Testis (tissue), 2 donors: ENCODE measurements at regions not wholly inside any gene's neighbourhood (a gene's known extent, or its start where the extent isn't known, plus 50 kb on each side); places are given as distances from the start of the nearest gene placed in this dataset.

Experiments used
- CTCF ChIP-seq, 3 experiments: fragments of 450-650 bp in 2 of 3; fragments of 200-600 bp in 1 of 3; sonication (generic) in 1 of 3; IDR thresholded peaks; one replicate each; pipeline ENCODE4 v1.5.1; 2016 to 2019; ENCODE audit warnings: antibody characterized with exemption in 3 of 3, mild to moderate bottlenecking in 2 of 3, moderate library complexity in 1 of 3
- POLR2A ChIP-seq: fragments of 450-650 bp; IDR thresholded peaks from one replicate; pipeline ENCODE4 v1.6.1; 2017; ENCODE audit warnings: antibody characterized with exemption, mild to moderate bottlenecking, moderate library complexity

GRCh38 chr16:49024896-49025295 is 256.7 kb downstream of the CBLN1 start:
- TF ChIP-seq POLR2A, result no peak
- no peak for TF ChIP-seq CTCF (IDR thresholded peaks at IDR 0.05)
